HL-60 (cell line): ENCODE measurements at regions not wholly inside any gene's neighbourhood (a gene's known extent, or its start where the extent isn't known, plus 50 kb on each side); places are given as distances from the start of the nearest gene placed in this dataset.

Experiments used
- DNase-seq, 2 experiments: peaks; one replicate each; pipeline ENCODE4 v3.0.0-alpha.2; 2010 to 2020; ENCODE audit warnings: low read depth in 1 of 2, low spot score in 1 of 2
- H3K27ac ChIP-seq: fragments of 250-450 bp; sonication (Bioruptor Pico); replicated peaks from 2 replicates; pipeline ENCODE4 v1.5.1; 2020; ENCODE audit warnings: mild to moderate bottlenecking, moderate library complexity
- H3K27me3 ChIP-seq: fragments of 250-450 bp; sonication (Bioruptor Pico); 2 replicates; pipeline ENCODE4 v1.5.1; 2021; ENCODE audit warnings: mild to moderate bottlenecking, moderate library complexity; ENCODE audit not compliant: insufficient read depth, poor library complexity, severe bottlenecking
- H3K4me3 ChIP-seq: replicated peaks from 2 replicates; pipeline ENCODE4 v1.5.1; 2011; ENCODE audit warnings: mild to moderate bottlenecking, control low read depth, low read length; ENCODE audit not compliant: insufficient read depth
- GABPA ChIP-seq: IDR thresholded peaks from 2 replicates; pipeline ENCODE4 v1.6.1; 2012; ENCODE audit warnings: low read depth
- POLR2AphosphoS5 ChIP-seq: IDR thresholded peaks from 2 replicates; pipeline ENCODE4 v1.6.1; 2012; ENCODE audit warnings: low read depth
- SPI1 ChIP-seq: IDR thresholded peaks from 2 replicates; pipeline ENCODE4 v1.6.1; 2012; ENCODE audit warnings: low read depth, mild to moderate bottlenecking, borderline replicate concordance
- TF ChIP-seq, protein P1 (sequence below): IDR thresholded peaks from one replicate; pipeline ENCODE4 v1.5.1; 2011; ENCODE audit warnings: low read length, control low read depth, inconsistent platforms; ENCODE audit not compliant: insufficient read depth
- TF ChIP-seq, protein P2 (sequence below): IDR thresholded peaks from 2 replicates; pipeline ENCODE4 v1.6.1; 2012; ENCODE audit warnings: low read depth; ENCODE audit not compliant: insufficient replicate concordance

DNA sequence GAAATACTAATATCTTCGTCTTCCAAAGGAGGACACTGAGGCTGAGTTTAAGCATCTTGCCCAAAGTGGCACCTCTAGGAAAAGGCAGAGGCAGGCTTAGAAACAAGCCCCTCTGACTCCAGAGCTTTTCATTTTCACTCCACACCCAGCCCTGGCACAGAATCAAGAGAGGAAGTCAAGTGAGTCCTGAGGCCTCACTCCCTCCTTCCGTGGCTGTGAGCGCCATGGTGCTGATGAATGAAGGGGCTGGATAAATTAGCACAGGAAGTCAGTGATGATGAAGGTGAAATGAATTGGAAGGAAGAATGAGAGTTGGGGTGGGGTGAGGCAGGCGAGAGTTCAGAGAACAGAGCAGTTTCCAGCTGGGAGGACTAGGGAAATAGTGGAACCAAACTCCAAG is 179.3 kb downstream of the TMEM132E start:
- no peaks in the 10 kb centered on the region for H3K27me3 ChIP-seq
- TF ChIP-seq, protein P1, sequence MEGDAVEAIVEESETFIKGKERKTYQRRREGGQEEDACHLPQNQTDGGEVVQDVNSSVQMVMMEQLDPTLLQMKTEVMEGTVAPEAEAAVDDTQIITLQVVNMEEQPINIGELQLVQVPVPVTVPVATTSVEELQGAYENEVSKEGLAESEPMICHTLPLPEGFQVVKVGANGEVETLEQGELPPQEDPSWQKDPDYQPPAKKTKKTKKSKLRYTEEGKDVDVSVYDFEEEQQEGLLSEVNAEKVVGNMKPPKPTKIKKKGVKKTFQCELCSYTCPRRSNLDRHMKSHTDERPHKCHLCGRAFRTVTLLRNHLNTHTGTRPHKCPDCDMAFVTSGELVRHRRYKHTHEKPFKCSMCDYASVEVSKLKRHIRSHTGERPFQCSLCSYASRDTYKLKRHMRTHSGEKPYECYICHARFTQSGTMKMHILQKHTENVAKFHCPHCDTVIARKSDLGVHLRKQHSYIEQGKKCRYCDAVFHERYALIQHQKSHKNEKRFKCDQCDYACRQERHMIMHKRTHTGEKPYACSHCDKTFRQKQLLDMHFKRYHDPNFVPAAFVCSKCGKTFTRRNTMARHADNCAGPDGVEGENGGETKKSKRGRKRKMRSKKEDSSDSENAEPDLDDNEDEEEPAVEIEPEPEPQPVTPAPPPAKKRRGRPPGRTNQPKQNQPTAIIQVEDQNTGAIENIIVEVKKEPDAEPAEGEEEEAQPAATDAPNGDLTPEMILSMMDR: no peak
- 0 out of 2 replicates have a peak, but pooled peaks have one; percentile 4 for TF ChIP-seq SPI1
- no peak overlapping the region for H3K4me3 ChIP-seq
- no peak for DNase-seq
- no peak overlapping the region for H3K27ac ChIP-seq

GRCh38 chr17:34758316-34758715 is 178.9 kb downstream of the TMEM132E start:
- TF ChIP-seq SPI1: no peak
- no peak for TF ChIP-seq GABPA
- TF ChIP-seq, protein P2, sequence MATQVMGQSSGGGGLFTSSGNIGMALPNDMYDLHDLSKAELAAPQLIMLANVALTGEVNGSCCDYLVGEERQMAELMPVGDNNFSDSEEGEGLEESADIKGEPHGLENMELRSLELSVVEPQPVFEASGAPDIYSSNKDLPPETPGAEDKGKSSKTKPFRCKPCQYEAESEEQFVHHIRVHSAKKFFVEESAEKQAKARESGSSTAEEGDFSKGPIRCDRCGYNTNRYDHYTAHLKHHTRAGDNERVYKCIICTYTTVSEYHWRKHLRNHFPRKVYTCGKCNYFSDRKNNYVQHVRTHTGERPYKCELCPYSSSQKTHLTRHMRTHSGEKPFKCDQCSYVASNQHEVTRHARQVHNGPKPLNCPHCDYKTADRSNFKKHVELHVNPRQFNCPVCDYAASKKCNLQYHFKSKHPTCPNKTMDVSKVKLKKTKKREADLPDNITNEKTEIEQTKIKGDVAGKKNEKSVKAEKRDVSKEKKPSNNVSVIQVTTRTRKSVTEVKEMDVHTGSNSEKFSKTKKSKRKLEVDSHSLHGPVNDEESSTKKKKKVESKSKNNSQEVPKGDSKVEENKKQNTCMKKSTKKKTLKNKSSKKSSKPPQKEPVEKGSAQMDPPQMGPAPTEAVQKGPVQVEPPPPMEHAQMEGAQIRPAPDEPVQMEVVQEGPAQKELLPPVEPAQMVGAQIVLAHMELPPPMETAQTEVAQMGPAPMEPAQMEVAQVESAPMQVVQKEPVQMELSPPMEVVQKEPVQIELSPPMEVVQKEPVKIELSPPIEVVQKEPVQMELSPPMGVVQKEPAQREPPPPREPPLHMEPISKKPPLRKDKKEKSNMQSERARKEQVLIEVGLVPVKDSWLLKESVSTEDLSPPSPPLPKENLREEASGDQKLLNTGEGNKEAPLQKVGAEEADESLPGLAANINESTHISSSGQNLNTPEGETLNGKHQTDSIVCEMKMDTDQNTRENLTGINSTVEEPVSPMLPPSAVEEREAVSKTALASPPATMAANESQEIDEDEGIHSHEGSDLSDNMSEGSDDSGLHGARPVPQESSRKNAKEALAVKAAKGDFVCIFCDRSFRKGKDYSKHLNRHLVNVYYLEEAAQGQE: no peak
- TF ChIP-seq, protein P1: no peak
- TF ChIP-seq POLR2AphosphoS5: no peak
- DNase-seq: no peak
- no peak overlapping the region for H3K27ac ChIP-seq
- H3K27me3 ChIP-seq: no peaks in the 10 kb centered on the region
- H3K4me3 ChIP-seq: no peak overlapping the region

GRCh38 chr17:34757611-34758010 is 178.2 kb downstream of the TMEM132E start:
- TF ChIP-seq, protein P2: no peak
- no peak for TF ChIP-seq POLR2AphosphoS5
- TF ChIP-seq, protein P1: no peak
- no peak for TF ChIP-seq GABPA
- TF ChIP-seq SPI1: no peak
- no peaks in the 10 kb centered on the region for H3K27me3 ChIP-seq
- no peak overlapping the region for H3K27ac ChIP-seq
- H3K4me3 ChIP-seq: no peak overlapping the region
- DNase-seq: no peak

- Histone ChIP-seq H3K4me3 (no peak overlapping the region), H3K27ac (no peak overlapping the region), H3K27me3 (no peaks in the 10 kb centered on the region)
- no peak for DNase-seq
- TF ChIP-seq GABPA (no peak), SPI1 (no peak), POLR2AphosphoS5 (no peak)
- TF ChIP-seq, protein P1: no peak
- TF ChIP-seq, protein P2: no peak
Observed at GRCh38 chr17:34757106-34757505, 177.7 kb downstream of the TMEM132E start.
